ENCODE measurements at regions not wholly inside any gene's neighbourhood (a gene's known extent, or its start where the extent isn't known, plus 50 kb on each side); places are given as distances from the start of the nearest gene placed in this dataset.

GRCh38 chr1:102783487-102783886 is 324.8 kb downstream of the COL11A1 start:
- TF ChIP-seq POLR2A (IDR thresholded peaks at IDR 0.05) (no peak), CTCF (IDR thresholded peaks at IDR 0.05) (no peak)
- intact Hi-C loops (cut with DNase I; ENCODE audit: low total_unique reads), result no loop called here
- 44 to 56% methylated on average over 3 of the region's 3 CpGs for WGBS, 2 donors
- no peak overlapping the region for H3K4me3 ChIP-seq (ENCODE audit: low read depth, poor library complexity, severe bottlenecking)
- DNase-seq (ENCODE audit: low spot score in 2 of 2), result no peak

GRCh38 chr1:102782144-102782543 is 326.2 kb downstream of the COL11A1 start:
- no peak for TF ChIP-seq POLR2A (IDR thresholded peaks at IDR 0.05)
- no peak for TF ChIP-seq CTCF (IDR thresholded peaks at IDR 0.05)
- DNase-seq (ENCODE audit: low spot score in 2 of 2), result no peak
- H3K4me3 ChIP-seq (ENCODE audit: low read depth, poor library complexity, severe bottlenecking), result no peak overlapping the region
- intact Hi-C loops (cut with DNase I; ENCODE audit: low total_unique reads), result no loop called here

- TF ChIP-seq POLR2A (IDR thresholded peaks at IDR 0.05), result no peak
- no peak for TF ChIP-seq CTCF (IDR thresholded peaks at IDR 0.05)
- H3K4me3 ChIP-seq (ENCODE audit: low read depth, poor library complexity, severe bottlenecking), result no peak overlapping the region
- DNase-seq (ENCODE audit: low spot score in 2 of 2), result no peak
- intact Hi-C loops (cut with DNase I; ENCODE audit: low total_unique reads), result loop anchor here (5.0 kb wide), 1 partner anchor 359 kb away; no protein-coding TSS in a partner anchor
- WGBS, 2 donors, result 18 to 41% methylated on average over 1 of the region's 1 CpG
These were observed 332.3 kb downstream of the COL11A1 start for GRCh38 chr1:102776071-102776470.

- DNase-seq (ENCODE audit: low spot score in 2 of 2), result no peak
- no peak overlapping the region for H3K4me3 ChIP-seq (ENCODE audit: low read depth, poor library complexity, severe bottlenecking)
- TF ChIP-seq POLR2A (IDR thresholded peaks at IDR 0.05), result no peak
- TF ChIP-seq CTCF (IDR thresholded peaks at IDR 0.05), result no peak
- intact Hi-C loops (cut with DNase I; ENCODE audit: low total_unique reads), result no loop called here
- 73 to 74% methylated on average over 8 of the region's 8 CpGs for whole genome bisulfite sequencing, 2 donors
These were observed 335.5 kb downstream of the COL11A1 start for GRCh38 chr1:102772831-102773230.

GRCh38 chr1:102758418-102758817 is 349.9 kb downstream of the COL11A1 start:
- no peak for DNase-seq (ENCODE audit: low spot score in 2 of 2)
- H3K4me3 ChIP-seq (ENCODE audit: low read depth, poor library complexity, severe bottlenecking), result no peak overlapping the region
- TF ChIP-seq CTCF (IDR thresholded peaks at IDR 0.05), result no peak
- no peak for TF ChIP-seq POLR2A (IDR thresholded peaks at IDR 0.05)
- intact Hi-C loops (cut with DNase I; ENCODE audit: low total_unique reads), result no loop called here
- WGBS, 2 donors, result 52 to 64% methylated on average over 1 of the region's 1 CpG

- intact Hi-C loops (cut with DNase I; ENCODE audit: low total_unique reads), result no loop called here
- TF ChIP-seq POLR2A (IDR thresholded peaks at IDR 0.05), result no peak
- TF ChIP-seq CTCF (IDR thresholded peaks at IDR 0.05), result no peak
- WGBS, 2 donors, result 44 to 52% methylated on average over 2 of the region's 2 CpGs
- H3K4me3 ChIP-seq (ENCODE audit: low read depth, poor library complexity, severe bottlenecking), result no peak overlapping the region
- no peak for DNase-seq (ENCODE audit: low spot score in 2 of 2)
These were observed 351.0 kb downstream of the COL11A1 start for GRCh38 chr1:102757363-102757762.
